ENCODE measurements at regions not wholly inside any gene's neighbourhood (a gene's known extent, or its start where the extent isn't known, plus 50 kb on each side); places are given as distances from the start of the nearest gene placed in this dataset.

GRCh38 chr13:104196611-104197010, 1130.4 kb upstream of the SLC10A2 start (continued):
- no peak for TF ChIP-seq ZNF518A (tag by site-specific recombination; conservative IDR thresholded peaks at IDR 0.05; ENCODE audit: low read depth)
- no peak for TF ChIP-seq ZBTB20 (tag by site-specific recombination; IDR thresholded peaks at IDR 0.05)
- TF ChIP-seq ZNF785 (tag by site-specific recombination; IDR thresholded peaks at IDR 0.05), result no peak
- no peak for TF ChIP-seq ZNF341 (tag by site-specific recombination; IDR thresholded peaks at IDR 0.05; ENCODE audit: low read depth)
- TF ChIP-seq ZBTB44 (tag by site-specific recombination; IDR thresholded peaks at IDR 0.05), result no peak
- no peak for TF ChIP-seq ZNF174 (tag by site-specific recombination; IDR thresholded peaks at IDR 0.05)
- TF ChIP-seq GLIS2 (tag by site-specific recombination; IDR thresholded peaks at IDR 0.05), result no peak

GRCh38 chr13:104181526-104182231, 1115.5 kb upstream of the SLC10A2 start:
- ChIA-PET POLR2A (no interaction called here), CTCF (no interaction called here)
- TF ChIP-seq ZNF157 (tag by site-specific recombination; IDR thresholded peaks at IDR 0.05) (no peak), ZNF266 (tag by site-specific recombination; IDR thresholded peaks at IDR 0.05; ENCODE audit: low read depth) (no peak), ELK4 (IDR thresholded peaks at IDR 0.05; ENCODE audit: borderline replicate concordance, low read depth, low read length) (no peak), PRDM4 (tag by site-specific recombination; IDR thresholded peaks at IDR 0.05) (no peak), ZNF302 (tag by site-specific recombination; IDR thresholded peaks at IDR 0.05; ENCODE audit: low read depth) (no peak), ZNF560 (tag by site-specific recombination; IDR thresholded peaks at IDR 0.05; ENCODE audit: borderline replicate concordance) (no peak), ZNF544 (tag by site-specific recombination; IDR thresholded peaks at IDR 0.05) (no peak), ZBTB26 (tag by site-specific recombination; optimal IDR thresholded peaks at IDR 0.05) (no peak), ZNF239 (tag by site-specific recombination; IDR thresholded peaks at IDR 0.05) (no peak), SP7 (tag by site-specific recombination; IDR thresholded peaks at IDR 0.05) (no peak)
- no peaks in the 10 kb centered on the region for H3K9me3 ChIP-seq (ENCODE audit: control insufficient read depth, insufficient read depth, low read depth, low read length)
- no peak overlapping the region for H3K4me3 ChIP-seq (ENCODE audit: low read depth, low read length)
- no peaks in the 10 kb centered on the region for H3K36me3 ChIP-seq (ENCODE audit: control insufficient read depth in 2 of 2, insufficient read depth in 1 of 2, low read length in 2 of 2)
- no peaks in the 10 kb centered on the region for H3K4me1 ChIP-seq (ENCODE audit: control insufficient read depth, insufficient read depth, low read length)
- no peak overlapping the region for H3K27ac ChIP-seq (ENCODE audit: extremely low read depth, low read depth, low read length)
